Esophagus (tissue), 2 donors: ENCODE measurements at regions not wholly inside any gene's neighbourhood (a gene's known extent, or its start where the extent isn't known, plus 50 kb on each side); places are given as distances from the start of the nearest gene placed in this dataset.

Source experiments
- H3K27ac ChIP-seq, 2 donors: one replicate each; pipeline ENCODE4 v1.5.1; 2013; ENCODE audit warnings: low read depth in 2 of 2, mild to moderate bottlenecking in 2 of 2, inconsistent platforms in 1 of 2, low read length in 1 of 2, moderate library complexity in 1 of 2
- H3K27me3 ChIP-seq, 2 donors: one replicate each; pipeline ENCODE4 v1.6.1; 2013; ENCODE audit warnings: low read length in 2 of 2, control low read depth in 1 of 2, mild to moderate bottlenecking in 1 of 2; ENCODE audit not compliant: insufficient read depth in 2 of 2, control insufficient read depth in 1 of 2
- H3K36me3 ChIP-seq, 2 donors: one replicate each; pipeline ENCODE4 v1.6.1; 2013; ENCODE audit warnings: low read length in 1 of 2; ENCODE audit not compliant: control insufficient read depth in 2 of 2, insufficient read depth in 2 of 2
- H3K4me1 ChIP-seq, 2 donors: one replicate each; pipeline ENCODE4 v1.6.1; 2013; ENCODE audit warnings: low read length in 1 of 2; ENCODE audit not compliant: control insufficient read depth in 2 of 2, insufficient read depth in 2 of 2
- H3K4me3 ChIP-seq, 2 donors: one replicate each; pipeline ENCODE4 v1.5.1; 2013; ENCODE audit warnings: low read length in 2 of 2, mild to moderate bottlenecking in 2 of 2, low read depth in 1 of 2, moderate library complexity in 1 of 2
- H3K9me3 ChIP-seq, 2 donors: one replicate each; pipeline ENCODE4 v1.6.1; 2013; ENCODE audit warnings: mild to moderate bottlenecking in 2 of 2, low read depth in 1 of 2, low read length in 1 of 2, moderate library complexity in 1 of 2; ENCODE audit not compliant: control insufficient read depth in 2 of 2, insufficient read depth in 1 of 2
- WGBS, 2 donors: extraction: QIAGEN DNeasy Blood & Tissue Kit; methylation state at CpG; one replicate each; pipeline ENCODE4 v1.1.7; 2013; 5-methylcytosine and 5-hydroxymethylcytosine counted together
- donor health status: healthy with polysubstance abuse.
- donor health status: Bipolar disorder and iron deficiency.

DNA sequence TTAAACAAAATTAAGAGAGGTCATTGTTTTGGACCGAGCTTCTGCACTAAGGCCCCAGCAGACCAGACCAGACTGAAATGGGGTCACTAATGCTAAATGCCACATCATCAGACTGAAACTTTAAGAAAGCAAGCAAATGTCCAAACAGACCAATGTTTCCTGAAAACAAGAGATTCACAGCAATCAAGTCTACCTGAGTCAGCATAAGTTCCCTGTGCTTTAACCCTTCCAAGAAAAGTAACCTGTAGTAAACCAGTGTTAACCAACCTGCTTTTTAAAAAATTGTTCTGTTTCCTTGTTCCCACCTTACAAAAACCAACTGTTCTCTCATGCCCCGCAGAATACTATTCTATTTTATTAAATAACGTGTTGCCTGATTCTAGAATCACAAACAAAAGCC, 241.1 kb upstream of the GADL1 start:
- WGBS, 2 donors: 75 to 77% methylated on average over 3 of the region's 3 CpGs
- H3K4me1 ChIP-seq: no peaks in the 10 kb centered on the region
- no peak overlapping the region for H3K27ac ChIP-seq
- H3K27me3 ChIP-seq: no peaks in the 10 kb centered on the region
- H3K9me3 ChIP-seq: no peaks in the 10 kb centered on the region
- H3K36me3 ChIP-seq: no peaks in the 10 kb centered on the region
- H3K4me3 ChIP-seq: no peak overlapping the region

DNA sequence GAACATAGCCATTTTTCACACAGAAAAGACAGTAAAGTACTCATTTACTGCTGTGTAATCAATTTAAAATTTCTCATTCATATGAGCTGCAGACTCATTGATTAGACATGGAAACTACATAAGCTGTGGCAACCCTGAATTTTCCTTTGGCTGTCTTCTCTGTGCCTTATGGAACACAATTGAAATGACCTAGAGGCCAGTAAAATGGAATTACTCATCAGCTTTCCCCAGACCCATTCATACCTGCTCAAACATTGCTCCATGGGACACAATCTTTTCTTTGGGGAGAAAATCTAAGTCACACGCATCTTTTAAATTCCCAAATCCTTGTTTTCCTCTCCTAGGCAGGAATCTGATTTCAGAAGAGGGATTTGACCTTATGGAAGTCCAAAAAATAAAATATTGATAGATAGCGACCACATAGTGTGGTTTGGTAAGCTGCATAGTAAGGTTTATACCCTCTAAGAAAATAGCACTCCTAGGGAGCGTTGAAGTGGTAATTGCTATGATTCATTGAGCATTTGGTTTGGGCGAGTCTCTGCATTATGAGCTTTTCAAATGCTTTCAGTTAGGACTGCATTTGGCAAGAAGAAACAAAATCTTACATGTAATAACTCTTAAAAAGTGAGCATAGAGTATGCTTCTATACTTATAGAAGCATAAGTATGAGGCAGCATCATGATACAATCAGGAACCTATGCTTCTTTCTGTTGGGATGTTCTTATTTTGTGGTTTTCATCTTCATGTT, 243.4 kb upstream of the GADL1 start:
- H3K4me3 ChIP-seq: no peak overlapping the region
- no peaks in the 10 kb centered on the region for H3K9me3 ChIP-seq
- no peak overlapping the region for H3K27ac ChIP-seq
- no peaks in the 10 kb centered on the region for H3K36me3 ChIP-seq
- H3K27me3 ChIP-seq: no peaks in the 10 kb centered on the region
- WGBS, 2 donors: 58 to 75% methylated on average over 4 of the region's 4 CpGs
- H3K4me1 ChIP-seq: no peaks in the 10 kb centered on the region

GRCh38 chr3:31140470-31140869, 246.0 kb upstream of the GADL1 start:
- Histone ChIP-seq H3K9me3 (no peaks in the 10 kb centered on the region), H3K4me3 (no peak overlapping the region), H3K27me3 (no peaks in the 10 kb centered on the region), H3K27ac (no peak overlapping the region), H3K4me1 (no peaks in the 10 kb centered on the region), H3K36me3 (no peaks in the 10 kb centered on the region)

DNA sequence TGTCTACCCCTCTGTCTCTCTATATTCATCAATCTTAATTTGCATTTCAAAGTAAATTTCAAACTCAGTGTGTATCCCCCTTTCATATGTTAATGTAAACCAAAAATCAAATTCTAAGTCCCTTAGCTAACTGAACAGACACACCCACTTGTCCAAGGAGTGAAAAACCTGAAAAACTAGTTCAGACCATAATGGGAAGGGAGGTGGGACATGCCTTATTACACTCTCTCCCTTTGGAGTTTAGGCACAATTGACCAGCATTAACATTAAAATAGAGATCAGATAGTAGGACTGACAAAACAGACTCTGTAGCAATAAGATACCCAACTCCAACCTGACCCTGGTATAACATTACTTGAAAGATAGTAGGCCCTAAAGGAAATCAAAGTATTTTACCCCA, 247.7 kb upstream of the GADL1 start:
- no peaks in the 10 kb centered on the region for H3K9me3 ChIP-seq
- no peaks in the 10 kb centered on the region for H3K4me1 ChIP-seq
- H3K36me3 ChIP-seq: no peaks in the 10 kb centered on the region
- no peak overlapping the region for H3K4me3 ChIP-seq
- H3K27ac ChIP-seq: no peak overlapping the region
- no peaks in the 10 kb centered on the region for H3K27me3 ChIP-seq

DNA sequence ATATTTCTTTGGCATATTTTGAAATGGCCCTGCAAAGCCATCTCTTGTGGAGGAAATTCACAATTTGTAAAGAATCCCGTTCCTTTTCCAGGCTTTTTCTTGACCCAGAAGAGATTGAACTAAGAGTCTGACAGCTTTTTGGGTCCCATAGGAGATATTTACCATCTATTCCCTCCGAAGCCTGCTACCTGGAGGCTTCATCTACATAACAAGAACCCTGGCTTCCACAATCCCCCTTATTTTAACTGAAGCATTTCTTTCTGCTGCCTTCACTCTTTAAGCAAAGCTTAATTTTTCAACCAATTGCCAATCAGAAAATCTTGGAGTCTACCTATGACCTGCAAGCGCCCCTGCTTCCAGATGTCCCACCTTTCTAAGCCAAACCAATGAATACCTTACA, 248.1 kb upstream of the GADL1 start:
- H3K36me3 ChIP-seq: no peaks in the 10 kb centered on the region
- H3K27ac ChIP-seq: no peak overlapping the region
- no peaks in the 10 kb centered on the region for H3K4me1 ChIP-seq
- H3K4me3 ChIP-seq: no peak overlapping the region
- peaks cover under 1 to 4% of the 10 kb centered on the region in 2 donors for H3K9me3 ChIP-seq
- WGBS, 2 donors: 86 to 88% methylated on average over 3 of the region's 3 CpGs
- H3K27me3 ChIP-seq: no peaks in the 10 kb centered on the region

DNA sequence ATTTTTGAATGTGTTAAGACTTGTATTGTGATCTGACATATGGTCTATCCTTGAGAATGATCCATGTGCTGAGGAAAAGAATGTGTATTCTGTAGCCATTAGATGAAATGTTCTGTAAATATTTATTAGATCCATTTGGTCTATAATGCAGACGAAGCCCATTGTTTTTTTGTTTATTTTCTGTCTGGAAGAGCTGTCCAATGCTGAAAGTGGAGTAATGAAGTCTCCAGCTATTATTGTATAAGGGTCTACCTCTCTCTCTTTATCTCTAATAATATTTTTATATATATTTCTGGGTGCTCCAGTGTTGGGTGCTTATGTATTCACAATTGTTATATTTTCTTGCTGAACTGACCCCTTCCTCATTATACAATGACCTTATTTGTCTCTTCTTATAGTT, 250.6 kb upstream of the GADL1 start:
- 50 to 57% methylated on average over 1 of the region's 1 CpG for WGBS, 2 donors
- H3K4me1 ChIP-seq: no peaks in the 10 kb centered on the region
- peaks cover 2 to 5% of the 10 kb centered on the region in 2 donors for H3K9me3 ChIP-seq
- no peak overlapping the region for H3K27ac ChIP-seq
- H3K4me3 ChIP-seq: no peak overlapping the region
- no peaks in the 10 kb centered on the region for H3K36me3 ChIP-seq
- no peaks in the 10 kb centered on the region for H3K27me3 ChIP-seq

DNA sequence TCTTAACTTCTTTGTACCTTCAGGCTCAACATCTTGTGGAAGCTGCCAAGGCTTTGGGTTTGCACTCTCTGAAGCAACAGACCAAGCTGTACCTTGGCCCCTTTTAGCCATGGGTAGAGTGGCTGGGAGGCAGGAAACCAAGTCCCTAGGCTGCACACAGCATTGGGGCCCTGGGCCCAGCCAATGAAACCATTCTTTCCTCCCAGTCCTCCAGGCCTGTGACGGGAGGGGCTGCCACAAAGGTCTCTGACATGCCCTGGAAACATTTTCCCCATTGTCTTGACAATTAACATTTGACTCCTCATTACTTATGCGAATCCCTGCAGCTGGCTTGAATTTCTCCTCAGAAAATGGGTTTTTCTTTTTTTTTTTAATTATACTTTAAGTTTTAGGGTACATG, 253.1 kb upstream of the GADL1 start:
- WGBS, 2 donors: 95 to 98% methylated on average over 2 of the region's 2 CpGs
- H3K4me1 ChIP-seq: no peaks in the 10 kb centered on the region
- no peaks in the 10 kb centered on the region for H3K27me3 ChIP-seq
- no peak overlapping the region for H3K4me3 ChIP-seq
- H3K36me3 ChIP-seq: no peaks in the 10 kb centered on the region
- H3K9me3 ChIP-seq: peaks cover 2 to 9% of the 10 kb centered on the region in 2 donors
- H3K27ac ChIP-seq: no peak overlapping the region

DNA sequence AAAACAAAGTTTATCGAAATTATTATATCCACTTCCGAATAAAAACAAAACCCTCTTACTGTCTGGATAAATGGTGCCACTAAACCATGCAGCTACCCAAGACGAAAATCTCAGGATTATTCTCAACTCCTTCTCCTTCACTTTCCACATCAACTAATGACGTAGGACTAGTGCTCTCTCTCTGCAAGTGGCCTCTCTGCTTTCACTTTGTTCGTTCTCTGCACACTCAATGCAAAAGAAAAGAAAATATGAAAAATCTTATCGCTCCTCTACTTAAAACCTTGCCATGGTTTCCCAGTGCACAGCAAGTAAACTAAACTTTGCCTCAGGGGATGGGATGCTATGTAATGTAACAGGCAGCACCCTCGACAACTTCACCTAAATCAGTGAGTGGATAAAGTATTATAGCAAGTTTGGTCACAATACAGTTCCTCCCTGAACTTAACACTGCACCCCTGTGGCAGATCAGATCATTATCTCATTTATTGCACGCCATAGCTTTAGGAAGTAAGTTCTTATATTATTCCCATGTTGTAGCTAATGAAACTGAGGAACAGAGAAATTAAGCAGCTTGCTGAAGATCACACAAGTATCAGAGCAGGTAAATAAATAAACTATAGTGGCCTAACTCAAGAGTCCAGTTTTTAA, 262.7 kb upstream of the GADL1 start:
- H3K4me1 ChIP-seq: no peaks in the 10 kb centered on the region
- H3K9me3 ChIP-seq: no peaks in the 10 kb centered on the region
- no peaks in the 10 kb centered on the region for H3K36me3 ChIP-seq
- no peaks in the 10 kb centered on the region for H3K27me3 ChIP-seq
- H3K27ac ChIP-seq: no peak overlapping the region
- WGBS, 2 donors: 87 to 91% methylated on average over 8 of the region's 8 CpGs
- H3K4me3 ChIP-seq: no peak overlapping the region

DNA sequence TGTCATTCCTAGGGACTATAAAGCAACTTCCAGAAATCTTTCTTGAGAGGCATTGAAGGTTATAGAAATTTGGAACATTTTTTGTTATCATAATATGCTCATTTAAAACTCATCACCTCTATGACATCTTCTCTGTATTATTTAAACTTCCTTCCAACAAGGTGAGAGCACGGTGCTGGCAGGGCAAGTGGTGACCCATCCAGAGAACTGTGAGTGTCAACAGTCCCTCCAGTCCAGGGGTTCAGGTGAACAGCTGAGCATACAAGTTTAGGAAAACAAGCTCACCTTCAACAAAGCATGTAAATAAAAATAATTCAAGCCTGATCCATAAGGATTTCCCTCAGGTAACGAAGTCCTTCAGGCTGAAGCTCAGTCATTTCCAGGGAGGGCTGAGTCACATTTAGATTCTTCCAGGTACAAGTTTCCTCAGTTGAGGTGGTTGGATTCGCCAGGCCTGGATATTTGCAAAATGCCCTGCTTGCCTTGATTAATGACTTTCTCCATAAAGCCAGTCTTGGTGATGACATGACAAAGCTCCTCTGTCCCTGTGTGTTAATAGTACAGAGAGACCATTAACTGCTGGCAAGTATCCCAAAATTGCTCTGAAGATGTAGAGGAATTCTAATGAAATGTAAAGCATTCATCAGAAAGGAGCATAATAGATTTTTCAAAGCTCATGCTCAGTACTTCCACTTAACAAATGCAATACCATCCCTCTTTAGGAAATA, 263.6 kb upstream of the GADL1 start:
- Histone ChIP-seq H3K4me1 (no peaks in the 10 kb centered on the region), H3K4me3 (no peak overlapping the region), H3K36me3 (no peaks in the 10 kb centered on the region), H3K9me3 (no peaks in the 10 kb centered on the region), H3K27ac (no peak overlapping the region), H3K27me3 (no peaks in the 10 kb centered on the region)
- 57 to 68% methylated on average over 3 of the region's 3 CpGs for WGBS, 2 donors
